ENCODE measurements at regions not wholly inside any gene's neighbourhood (a gene's known extent, or its start where the extent isn't known, plus 50 kb on each side); places are given as distances from the start of the nearest gene placed in this dataset.
"Not testable (repeated sequence)": the region's sequence is repeated elsewhere in the genome, so short reads cannot be mapped to it uniquely, and the experiment has no call there.

GRCh38 chrX:124441971-124442590 lies 95.7 kb downstream of the SH2D1A start:
- in situ Hi-C loops (cut with MboI) = no loop called here
- no peaks in the 10 kb centered on the region for H3K79me2 ChIP-seq (ENCODE audit: insufficient read depth)
- H3K27ac ChIP-seq = no peak overlapping the region
- no peak overlapping the region for H2AFZ ChIP-seq
- TF ChIP-seq EZH2 (IDR thresholded peaks at IDR 0.05; ENCODE audit: insufficient read depth, poor library complexity, severe bottlenecking) (no peak), EZH2phosphoT487 (IDR thresholded peaks at IDR 0.05; ENCODE audit: insufficient read depth, low read depth) (no peak)
- no peaks in the 10 kb centered on the region for H3F3A ChIP-seq (ENCODE audit: insufficient read depth)
- 71 to 75% methylated on average over 1 of the region's 1 CpG for WGBS, 2 experiments (ENCODE audit: low coverage in 1 of 2, low lambda C conversion rate in 2 of 2, missing lambda C conversion rate in 2 of 2)
- H3K9me2 ChIP-seq (ENCODE audit: insufficient read depth) = no peaks in the 10 kb centered on the region
- no peaks in the 10 kb centered on the region for H3K36me3 ChIP-seq (ENCODE audit: low read depth)
- no peak overlapping the region for H3K4me2 ChIP-seq (ENCODE audit: unreplicated experiment)
- H3K4me1 ChIP-seq (ENCODE audit: insufficient read depth) = no peaks in the 10 kb centered on the region
- H3K27me3 ChIP-seq (replicated peaks; ENCODE audit: insufficient read depth) = no peaks in the 10 kb centered on the region
- no peak for DNase-seq
- no peaks in the 10 kb centered on the region for H3K9me3 ChIP-seq (ENCODE audit: low read depth)
- H3K4me3 ChIP-seq = no peak overlapping the region
- H4K20me1 ChIP-seq (ENCODE audit: insufficient read depth) = no peaks in the 10 kb centered on the region
- H3K9ac ChIP-seq = no peak overlapping the region

- in situ Hi-C loops (cut with MboI) = no loop called here
- Histone ChIP-seq H3K4me1 (ENCODE audit: insufficient read depth) (no peaks in the 10 kb centered on the region), H3K36me3 (ENCODE audit: low read depth) (no peaks in the 10 kb centered on the region), H3K27me3 (replicated peaks; ENCODE audit: insufficient read depth) (no peaks in the 10 kb centered on the region), H2AFZ (no peak overlapping the region), H3K79me2 (ENCODE audit: insufficient read depth) (no peaks in the 10 kb centered on the region), H3K4me2 (ENCODE audit: unreplicated experiment) (no peak overlapping the region), H3K27ac (no peak overlapping the region), H3K9me3 (ENCODE audit: low read depth) (no peaks in the 10 kb centered on the region), H3K9ac (no peak overlapping the region), H3K9me2 (ENCODE audit: insufficient read depth) (no peaks in the 10 kb centered on the region), H4K20me1 (ENCODE audit: insufficient read depth) (no peaks in the 10 kb centered on the region), H3F3A (ENCODE audit: insufficient read depth) (no peaks in the 10 kb centered on the region), H3K4me3 (no peak overlapping the region)
- no peak for DNase-seq
- 29 to 38% methylated on average over 1 of the region's 1 CpG for WGBS, 2 experiments (ENCODE audit: low coverage in 1 of 2, low lambda C conversion rate in 2 of 2, missing lambda C conversion rate in 2 of 2)
- TF ChIP-seq EZH2 (IDR thresholded peaks at IDR 0.05; ENCODE audit: insufficient read depth, poor library complexity, severe bottlenecking) (no peak), EZH2phosphoT487 (IDR thresholded peaks at IDR 0.05; ENCODE audit: insufficient read depth, low read depth) (no peak)
These were observed 109.6 kb downstream of the SH2D1A start for GRCh38 chrX:124455966-124456365.

GRCh38 chrX:124459851-124460250 lies 113.5 kb downstream of the SH2D1A start:
- H3K9me2 ChIP-seq (ENCODE audit: insufficient read depth); H3K36me3 ChIP-seq (ENCODE audit: low read depth); H3K4me3 ChIP-seq; H2AFZ ChIP-seq; H3K27ac ChIP-seq; H3K4me2 ChIP-seq (ENCODE audit: unreplicated experiment); H4K20me1 ChIP-seq (ENCODE audit: insufficient read depth); DNase-seq; H3K9ac ChIP-seq; H3F3A ChIP-seq (ENCODE audit: insufficient read depth); H3K9me3 ChIP-seq (ENCODE audit: low read depth); H3K79me2 ChIP-seq (ENCODE audit: insufficient read depth); H3K4me1 ChIP-seq (ENCODE audit: insufficient read depth); H3K27me3 ChIP-seq (replicated peaks; ENCODE audit: insufficient read depth); in situ Hi-C loops (cut with MboI): not testable (repeated sequence)

GRCh38 chrX:124462931-124463330 lies 116.6 kb downstream of the SH2D1A start:
- WGBS, 2 experiments (ENCODE audit: low coverage in 1 of 2, low lambda C conversion rate in 2 of 2, missing lambda C conversion rate in 2 of 2) = 59 to 66% methylated on average over 4 of the region's 4 CpGs
- H3K9me3 ChIP-seq (ENCODE audit: low read depth) = no peaks in the 10 kb centered on the region
- H3K9me2 ChIP-seq (ENCODE audit: insufficient read depth) = no peaks in the 10 kb centered on the region
- H3K4me3 ChIP-seq = no peak overlapping the region
- H3K27ac ChIP-seq = no peak overlapping the region
- H4K20me1 ChIP-seq (ENCODE audit: insufficient read depth) = no peaks in the 10 kb centered on the region
- DNase-seq = no peak
- TF ChIP-seq EZH2 (IDR thresholded peaks at IDR 0.05; ENCODE audit: insufficient read depth, poor library complexity, severe bottlenecking) = no peak
- no peaks in the 10 kb centered on the region for H3K27me3 ChIP-seq (replicated peaks; ENCODE audit: insufficient read depth)
- in situ Hi-C loops (cut with MboI) = no loop called here
- H3K4me2 ChIP-seq (ENCODE audit: unreplicated experiment) = no peak overlapping the region
- H3K4me1 ChIP-seq (ENCODE audit: insufficient read depth) = no peaks in the 10 kb centered on the region
- H3K36me3 ChIP-seq (ENCODE audit: low read depth) = no peaks in the 10 kb centered on the region
- H3K79me2 ChIP-seq (ENCODE audit: insufficient read depth) = no peaks in the 10 kb centered on the region
- no peak overlapping the region for H2AFZ ChIP-seq
- H3F3A ChIP-seq (ENCODE audit: insufficient read depth) = no peaks in the 10 kb centered on the region
- H3K9ac ChIP-seq = no peak overlapping the region

- no peak for TF ChIP-seq EZH2 (IDR thresholded peaks at IDR 0.05; ENCODE audit: insufficient read depth, poor library complexity, severe bottlenecking)
- Histone ChIP-seq H3K36me3 (ENCODE audit: low read depth) (no peaks in the 10 kb centered on the region), H2AFZ (no peak overlapping the region), H3K4me2 (ENCODE audit: unreplicated experiment) (no peak overlapping the region), H3K4me1 (ENCODE audit: insufficient read depth) (no peaks in the 10 kb centered on the region), H3K9me2 (ENCODE audit: insufficient read depth) (no peaks in the 10 kb centered on the region), H3K27ac (no peak overlapping the region), H3K79me2 (ENCODE audit: insufficient read depth) (no peaks in the 10 kb centered on the region), H3K9ac (no peak overlapping the region), H4K20me1 (ENCODE audit: insufficient read depth) (no peaks in the 10 kb centered on the region), H3K4me3 (no peak overlapping the region), H3K27me3 (replicated peaks; ENCODE audit: insufficient read depth) (no peaks in the 10 kb centered on the region), H3F3A (ENCODE audit: insufficient read depth) (no peaks in the 10 kb centered on the region), H3K9me3 (ENCODE audit: low read depth) (no peaks in the 10 kb centered on the region)
- in situ Hi-C loops (cut with MboI) = no loop called here
- no peak for DNase-seq
- 71 to 81% methylated on average over 4 of the region's 4 CpGs for WGBS, 2 experiments (ENCODE audit: low coverage in 1 of 2, low lambda C conversion rate in 2 of 2, missing lambda C conversion rate in 2 of 2)
These were observed 120.8 kb downstream of the SH2D1A start for GRCh38 chrX:124467202-124467601.

All from GM23248 (cell line).